GM12891 (cell line): ENCODE measurements at regions not wholly inside any gene's neighbourhood (a gene's known extent, or its start where the extent isn't known, plus 50 kb on each side); places are given as distances from the start of the nearest gene placed in this dataset.

Source experiments
- DNase-seq: peaks from one replicate; pipeline ENCODE4 v3.0.0; 2011; ENCODE audit warnings: low spot score; ENCODE audit not compliant: insufficient read length
- FAIRE-seq: peaks from 2 replicates; lab custom pipeline; 2011; peaks lifted over from hg19 to GRCh38; lab: Jason Lieb, UNC
- PAX5 ChIP-seq: IDR thresholded peaks from 2 replicates; pipeline ENCODE4 v1.6.1; 2011; ENCODE audit warnings: low read length, moderate library complexity, mild to moderate bottlenecking; ENCODE audit not compliant: insufficient read depth, severe bottlenecking
- POLR2A ChIP-seq: IDR thresholded peaks from 2 replicates; pipeline ENCODE4 v1.6.1; 2011; ENCODE audit warnings: low read depth, low read length, control low read depth
- POLR2AphosphoS5 ChIP-seq: IDR thresholded peaks from 2 replicates; pipeline ENCODE4 v1.6.1; 2011; ENCODE audit warnings: low read depth, low read length, control low read depth
- POU2F2 ChIP-seq: IDR thresholded peaks from 2 replicates; pipeline ENCODE4 v1.6.1; 2011; ENCODE audit warnings: low read depth, mild to moderate bottlenecking, control low read depth, low read length, moderate library complexity
- SPI1 ChIP-seq: IDR thresholded peaks from 2 replicates; pipeline ENCODE4 v1.6.1; 2011; ENCODE audit warnings: low read depth, low read length, control low read depth
- TAF1 ChIP-seq: IDR thresholded peaks from 2 replicates; pipeline ENCODE4 v1.6.1; 2011; ENCODE audit warnings: low read depth, low read length, control low read depth

- DNase-seq (no peak), FAIRE-seq (no peak)
- TF ChIP-seq PAX5 (no peak), POU2F2 (no peak), SPI1 (no peak), POLR2AphosphoS5 (no peak), POLR2A (no peak), TAF1 (no peak)
Observed at GRCh38 chr6:20327141-20327540, 74.5 kb upstream of the E2F3 start.

DNA sequence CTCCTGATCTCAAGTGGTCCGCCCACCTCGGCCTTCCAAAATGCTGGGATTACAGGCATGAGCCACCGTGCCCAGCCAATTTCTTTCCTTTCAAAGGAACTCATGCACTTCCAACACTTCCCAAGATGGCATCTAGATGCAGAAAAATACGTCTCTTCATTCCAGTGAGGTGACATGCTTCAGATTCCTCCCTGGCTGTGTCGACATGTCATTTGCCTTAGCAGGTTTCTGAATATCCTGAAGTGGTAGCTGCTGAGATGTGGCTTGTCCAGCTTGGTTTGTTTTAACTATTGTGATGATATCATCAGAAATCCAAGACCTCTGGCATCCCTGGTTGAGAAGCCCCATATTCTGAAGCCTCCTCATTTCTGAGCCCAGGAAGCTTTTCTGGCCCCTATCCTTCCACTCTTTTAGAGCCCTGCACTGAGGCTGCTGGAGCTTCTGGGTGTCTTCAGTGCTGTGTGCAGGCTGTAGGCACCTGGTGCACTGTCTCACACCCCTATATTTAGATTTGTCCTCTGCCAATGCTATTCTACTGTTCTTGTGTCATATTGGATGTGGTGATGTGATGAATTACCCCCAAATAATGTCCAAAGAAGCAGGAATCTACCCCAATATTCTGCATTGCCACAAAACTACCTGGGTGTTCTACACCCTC, 73.3 kb upstream of the E2F3 start:
- TF ChIP-seq POLR2AphosphoS5 (no peak), SPI1 (no peak), POLR2A (no peak), TAF1 (no peak), POU2F2 (no peak), PAX5 (no peak)
- no peak for DNase-seq
- no peak for FAIRE-seq

GRCh38 chr6:20328924-20329300, 72.8 kb upstream of the E2F3 start:
- TF ChIP-seq TAF1 (no peak), PAX5 (no peak), POLR2AphosphoS5 (no peak), POLR2A (no peak), SPI1 (no peak), POU2F2 (no peak)
- DNase-seq = no peak

GRCh38 chr6:20331042-20331441, 70.6 kb upstream of the E2F3 start:
- FAIRE-seq = no peak
- no peak for TF ChIP-seq POLR2AphosphoS5
- TF ChIP-seq PAX5 = no peak
- TF ChIP-seq SPI1 = no peak
- no peak for TF ChIP-seq POLR2A
- TF ChIP-seq POU2F2 = no peak
- TF ChIP-seq TAF1 = no peak

More at GRCh38 chr6:20328924-20329300, 72.8 kb upstream of the E2F3 start:
- FAIRE-seq = no peak

GRCh38 chr6:20331625-20332024, 70.1 kb upstream of the E2F3 start:
- FAIRE-seq = no peak
- no peak for TF ChIP-seq POLR2AphosphoS5
- no peak for TF ChIP-seq TAF1
- no peak for TF ChIP-seq SPI1
- no peak for TF ChIP-seq POU2F2
- TF ChIP-seq PAX5 = no peak
- TF ChIP-seq POLR2A = no peak
- DNase-seq = no peak

More at GRCh38 chr6:20331042-20331441, 70.6 kb upstream of the E2F3 start:
- no peak for DNase-seq

DNA sequence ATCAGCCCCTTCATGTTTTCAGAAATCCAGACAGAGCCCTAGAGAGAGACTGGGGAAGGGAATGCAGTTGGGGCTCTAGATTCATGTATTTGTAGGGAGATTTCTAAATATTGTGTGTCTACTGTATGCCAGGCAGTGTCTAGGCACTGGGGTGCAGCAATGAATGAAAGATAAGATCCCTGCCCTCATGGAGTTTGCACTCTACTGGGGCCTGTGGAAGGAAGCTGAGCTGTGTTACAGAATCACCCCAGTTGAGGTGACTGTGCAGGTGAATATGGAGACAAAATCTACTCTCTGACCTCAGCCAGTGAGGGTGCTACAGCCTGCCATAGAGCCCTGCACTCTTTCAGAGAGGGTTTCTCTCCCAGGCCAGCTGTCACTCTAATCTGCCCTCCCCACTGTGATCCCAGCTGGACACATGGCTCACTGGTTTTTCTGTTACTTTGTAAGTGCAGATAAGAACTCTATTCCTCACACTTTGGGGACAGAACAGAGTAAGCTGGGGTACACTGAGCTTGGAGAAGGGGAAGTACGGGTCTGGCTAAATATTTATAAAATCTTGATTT, 69.2 kb upstream of the E2F3 start:
- TF ChIP-seq POLR2A (no peak), PAX5 (no peak), POLR2AphosphoS5 (no peak)
- DNase-seq (no peak), FAIRE-seq (no peak)

GRCh38 chr6:20333721-20334269, 67.9 kb upstream of the E2F3 start:
- TF ChIP-seq PAX5 = no peak
- TF ChIP-seq POLR2A = no peak
- TF ChIP-seq POU2F2 = no peak
- no peak for TF ChIP-seq POLR2AphosphoS5
- no peak for TF ChIP-seq TAF1
- TF ChIP-seq SPI1 = no peak
- DNase-seq (no peak), FAIRE-seq (no peak)

DNA sequence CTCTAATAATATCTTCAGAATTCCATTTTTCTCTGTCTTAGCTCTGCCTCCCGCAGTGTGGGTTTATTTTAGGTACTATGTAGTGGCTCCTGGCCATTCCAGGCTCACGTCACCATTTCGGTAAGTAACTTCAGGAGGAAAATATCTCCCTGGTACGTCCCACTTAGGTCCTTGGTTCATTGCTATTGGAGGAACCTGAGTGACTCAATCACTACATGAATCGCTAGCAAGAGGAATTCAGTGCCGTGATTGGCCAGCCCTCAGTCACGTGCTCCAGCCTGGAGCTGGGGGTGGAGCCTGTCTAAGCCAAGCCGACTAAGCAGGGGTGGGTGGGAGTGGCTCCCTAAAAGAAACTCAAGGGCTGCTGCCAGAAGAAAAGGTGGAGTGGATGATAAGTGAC, 67.3 kb upstream of the E2F3 start:
- TF ChIP-seq POLR2AphosphoS5 (no peak), SPI1 (no peak), TAF1 (no peak), POU2F2 (no peak), POLR2A (no peak), PAX5 (no peak)
- FAIRE-seq = no peak
- no peak for DNase-seq

GRCh38 chr6:20334962-20335361, 66.7 kb upstream of the E2F3 start:
- DNase-seq (no peak), FAIRE-seq (no peak)
- TF ChIP-seq POLR2AphosphoS5 (no peak), TAF1 (no peak), PAX5 (no peak), POU2F2 (no peak), SPI1 (no peak)

DNA sequence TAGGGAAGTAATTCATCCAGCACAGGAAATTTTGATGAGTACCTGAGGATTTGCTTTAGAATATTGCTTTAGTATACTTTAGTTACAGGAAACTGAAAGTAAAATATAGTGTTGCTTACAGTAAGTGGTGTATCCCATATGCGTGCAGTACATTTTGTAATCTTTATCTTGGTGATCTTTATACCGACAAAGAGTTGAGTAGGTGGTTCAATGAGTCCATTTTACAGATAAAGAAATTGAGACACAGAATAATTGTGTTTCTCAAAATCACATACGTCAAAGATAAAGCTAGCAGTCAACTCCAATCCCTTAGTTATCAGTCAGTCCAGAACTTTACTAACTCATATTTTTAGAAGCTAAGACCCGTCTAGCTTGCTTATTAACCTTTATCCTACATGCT, 65.8 kb upstream of the E2F3 start:
- no peak for DNase-seq
- TF ChIP-seq TAF1 = no peak
- no peak for TF ChIP-seq POLR2AphosphoS5
- TF ChIP-seq SPI1 = no peak
- no peak for FAIRE-seq

DNA sequence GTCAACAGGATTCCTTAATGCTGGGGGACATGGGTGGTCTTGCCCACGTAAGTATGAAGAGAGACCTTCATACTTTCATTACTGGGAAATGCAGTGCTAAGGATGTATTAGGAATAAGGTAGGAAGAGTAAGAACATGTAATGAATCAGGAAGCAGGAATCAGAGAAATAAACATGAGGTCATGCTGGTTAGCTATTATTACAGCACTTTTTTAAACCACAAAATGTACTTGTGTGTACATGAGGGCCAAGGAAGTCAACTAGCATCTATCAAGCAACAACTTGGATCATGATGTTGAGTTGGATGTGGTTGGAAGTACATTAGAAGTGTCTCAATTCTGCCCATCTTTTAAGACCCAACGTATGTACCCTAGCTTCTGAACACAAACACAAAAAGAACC, 63.5 kb upstream of the E2F3 start:
- no peak for TF ChIP-seq TAF1
- no peak for TF ChIP-seq SPI1
- TF ChIP-seq POLR2A = no peak
- no peak for TF ChIP-seq PAX5
- TF ChIP-seq POU2F2 = no peak
- TF ChIP-seq POLR2AphosphoS5 = no peak
- FAIRE-seq (no peak), DNase-seq (no peak)
